ENCODE measurements at regions not wholly inside any gene's neighbourhood (a gene's known extent, or its start where the extent isn't known, plus 50 kb on each side); places are given as distances from the start of the nearest gene placed in this dataset.
"Not testable (repeated sequence)": the region's sequence is repeated elsewhere in the genome, so short reads cannot be mapped to it uniquely, and the experiment has no call there.

GRCh38 chr5:17333755-17334154, 116.3 kb downstream of the BASP1 start:
- Histone ChIP-seq H3K4me3 (ENCODE audit: low read depth, low read length) (no peak overlapping the region), H3K36me3 (ENCODE audit: control insufficient read depth, insufficient read depth, low read length) (no peaks in the 10 kb centered on the region), H3K9ac (no peak overlapping the region), H3K79me2 (no peaks in the 10 kb centered on the region), H3K27me3 (ENCODE audit: control insufficient read depth, insufficient read depth, low read length) (no peaks in the 10 kb centered on the region), H2AFZ (no peak overlapping the region), H3K27ac (no peak overlapping the region), H3K9me3 (ENCODE audit: control insufficient read depth, low read length) (no peaks in the 10 kb centered on the region), H3K4me2 (ENCODE audit: low read length) (no peak overlapping the region), H3K4me1 (no peaks in the 10 kb centered on the region)
- TF ChIP-seq CTCF (IDR thresholded peaks at IDR 0.05) = no peak

GRCh38 chr5:17336054-17336453, 118.6 kb downstream of the BASP1 start:
- no peak for TF ChIP-seq CTCF (IDR thresholded peaks at IDR 0.05)
- Histone ChIP-seq H3K4me3 (ENCODE audit: low read depth, low read length) (no peak overlapping the region), H3K79me2 (no peaks in the 10 kb centered on the region)

GRCh38 chr5:17336723-17337122, 119.3 kb downstream of the BASP1 start:
- not testable (repeated sequence) for H3K79me2 ChIP-seq; H3K4me3 ChIP-seq (ENCODE audit: low read depth, low read length); H3K9me3 ChIP-seq (ENCODE audit: control insufficient read depth, low read length); H3K36me3 ChIP-seq (ENCODE audit: control insufficient read depth, insufficient read depth, low read length); H3K9ac ChIP-seq; H3K4me1 ChIP-seq; H2AFZ ChIP-seq; H3K27me3 ChIP-seq (ENCODE audit: control insufficient read depth, insufficient read depth, low read length); H3K4me2 ChIP-seq (ENCODE audit: low read length); H3K27ac ChIP-seq

More at GRCh38 chr5:17336054-17336453, 118.6 kb downstream of the BASP1 start:
- H3K9me3 ChIP-seq (ENCODE audit: control insufficient read depth, low read length) = no peaks in the 10 kb centered on the region
- no peaks in the 10 kb centered on the region for H3K36me3 ChIP-seq (ENCODE audit: control insufficient read depth, insufficient read depth, low read length)
- H3K4me2 ChIP-seq (ENCODE audit: low read length) = no peak overlapping the region
- H3K4me1 ChIP-seq = no peaks in the 10 kb centered on the region
- H3K9ac ChIP-seq = no peak overlapping the region
- H3K27me3 ChIP-seq (ENCODE audit: control insufficient read depth, insufficient read depth, low read length) = no peaks in the 10 kb centered on the region
- no peak overlapping the region for H3K27ac ChIP-seq
- no peak overlapping the region for H2AFZ ChIP-seq

- Histone ChIP-seq H3K4me1 (no peaks in the 10 kb centered on the region), H3K27me3 (ENCODE audit: control insufficient read depth, insufficient read depth, low read length) (no peaks in the 10 kb centered on the region), H3K9me3 (ENCODE audit: control insufficient read depth, low read length) (no peaks in the 10 kb centered on the region), H2AFZ (no peak overlapping the region), H3K4me3 (ENCODE audit: low read depth, low read length) (no peak overlapping the region), H3K4me2 (ENCODE audit: low read length) (peak overlapping the region; percentile 18), H3K27ac (no peak overlapping the region), H3K79me2 (no peaks in the 10 kb centered on the region), H3K36me3 (ENCODE audit: control insufficient read depth, insufficient read depth, low read length) (no peaks in the 10 kb centered on the region), H3K9ac (no peak overlapping the region)
- no peak for TF ChIP-seq CTCF (IDR thresholded peaks at IDR 0.05)
These were observed 122.4 kb downstream of the BASP1 start for GRCh38 chr5:17339841-17340240.

GRCh38 chr5:17340379-17340778, 122.9 kb downstream of the BASP1 start:
- no peak overlapping the region for H3K9ac ChIP-seq
- H3K4me1 ChIP-seq = no peaks in the 10 kb centered on the region
- H3K27me3 ChIP-seq (ENCODE audit: control insufficient read depth, insufficient read depth, low read length) = no peaks in the 10 kb centered on the region
- H3K9me3 ChIP-seq (ENCODE audit: control insufficient read depth, low read length) = no peaks in the 10 kb centered on the region
- no peak overlapping the region for H3K4me3 ChIP-seq (ENCODE audit: low read depth, low read length)
- no peak overlapping the region for H3K27ac ChIP-seq
- no peak for TF ChIP-seq CTCF (IDR thresholded peaks at IDR 0.05)
- peak overlapping the region; percentile 18 for H3K4me2 ChIP-seq (ENCODE audit: low read length)
- no peaks in the 10 kb centered on the region for H3K79me2 ChIP-seq
- no peak overlapping the region for H2AFZ ChIP-seq
- H3K36me3 ChIP-seq (ENCODE audit: control insufficient read depth, insufficient read depth, low read length) = no peaks in the 10 kb centered on the region
